ENCODE measurements at regions not wholly inside any gene's neighbourhood (a gene's known extent, or its start where the extent isn't known, plus 50 kb on each side); places are given as distances from the start of the nearest gene placed in this dataset.
"Not testable (repeated sequence)": the region's sequence is repeated elsewhere in the genome, so short reads cannot be mapped to it uniquely, and the experiment has no call there.

GRCh38 chr7:57060506-57060905 lies 71.7 kb downstream of the ZNF479 start:
- not testable (repeated sequence) for H3K4me3 ChIP-seq (ENCODE audit: low read length); DNase-seq (ENCODE audit: low read depth, low spot score)

- not testable (repeated sequence) for DNase-seq (ENCODE audit: low read depth, low spot score); H3K4me3 ChIP-seq (ENCODE audit: low read length)
These were observed 115.9 kb downstream of the ZNF479 start for GRCh38 chr7:57016341-57016740.

- DNase-seq (ENCODE audit: low read depth, low spot score); H3K4me3 ChIP-seq (ENCODE audit: low read length): not testable (repeated sequence)
These were observed 118.5 kb downstream of the ZNF479 start for GRCh38 chr7:57013707-57014106.

- H3K4me3 ChIP-seq (ENCODE audit: low read length); DNase-seq (ENCODE audit: low read depth, low spot score): not testable (repeated sequence)
These were observed 119.3 kb downstream of the ZNF479 start for GRCh38 chr7:57012907-57013306.

GRCh38 chr7:57009230-57009629 lies 123.0 kb downstream of the ZNF479 start:
- H3K4me3 ChIP-seq (ENCODE audit: low read length); DNase-seq (ENCODE audit: low read depth, low spot score): not testable (repeated sequence)

- not testable (repeated sequence) for DNase-seq (ENCODE audit: low read depth, low spot score); H3K4me3 ChIP-seq (ENCODE audit: low read length)
These were observed 126.3 kb downstream of the ZNF479 start for GRCh38 chr7:57005974-57006373.

- H3K4me3 ChIP-seq (ENCODE audit: low read length); DNase-seq (ENCODE audit: low read depth, low spot score): not testable (repeated sequence)
These were observed 128.4 kb downstream of the ZNF479 start for GRCh38 chr7:57003821-57004220.

- H3K4me3 ChIP-seq (ENCODE audit: low read length); DNase-seq (ENCODE audit: low read depth, low spot score): not testable (repeated sequence)
These were observed 130.3 kb downstream of the ZNF479 start for GRCh38 chr7:57001926-57002325.

GRCh38 chr7:56993779-56994178 lies 138.5 kb downstream of the ZNF479 start:
- not testable (repeated sequence) for DNase-seq (ENCODE audit: low read depth, low spot score); H3K4me3 ChIP-seq (ENCODE audit: low read length)

GRCh38 chr7:56957737-56958408 lies 174.4 kb downstream of the ZNF479 start:
- H3K4me3 ChIP-seq (ENCODE audit: low read length); DNase-seq (ENCODE audit: low read depth, low spot score): not testable (repeated sequence)

- DNase-seq (ENCODE audit: low read depth, low spot score); H3K4me3 ChIP-seq (ENCODE audit: low read length): not testable (repeated sequence)
These were observed 175.2 kb downstream of the ZNF479 start for GRCh38 chr7:56957086-56957485.

- H3K4me3 ChIP-seq (ENCODE audit: low read length); DNase-seq (ENCODE audit: low read depth, low spot score): not testable (repeated sequence)
These were observed 183.6 kb downstream of the ZNF479 start for GRCh38 chr7:56948390-56949379.

GRCh38 chr7:56940050-56940449 lies 192.2 kb downstream of the ZNF479 start:
- DNase-seq (ENCODE audit: low read depth, low spot score), result not testable (repeated sequence)

GRCh38 chr7:56923892-56924291 lies 208.3 kb downstream of the ZNF479 start:
- not testable (repeated sequence) for DNase-seq (ENCODE audit: low read depth, low spot score); H3K4me3 ChIP-seq (ENCODE audit: low read length)

More at GRCh38 chr7:56940050-56940449, 192.2 kb downstream of the ZNF479 start:
- H3K4me3 ChIP-seq (ENCODE audit: low read length), result not testable (repeated sequence)

- DNase-seq (ENCODE audit: low read depth, low spot score), result peak; percentile 89
- H3K4me3 ChIP-seq (ENCODE audit: low read length), result not testable (repeated sequence)
These were observed 221.3 kb downstream of the ZNF479 start for GRCh38 chr7:56910973-56911372.

- DNase-seq (ENCODE audit: low read depth, low spot score); H3K4me3 ChIP-seq (ENCODE audit: low read length): not testable (repeated sequence)
These were observed 242.8 kb downstream of the ZNF479 start for GRCh38 chr7:56889454-56889853.

GRCh38 chr7:56885132-56885531 lies 247.1 kb downstream of the ZNF479 start:
- DNase-seq (ENCODE audit: low read depth, low spot score), result peak; percentile 50
- H3K4me3 ChIP-seq (ENCODE audit: low read length), result not testable (repeated sequence)

- not testable (repeated sequence) for H3K4me3 ChIP-seq (ENCODE audit: low read length); DNase-seq (ENCODE audit: low read depth, low spot score)
These were observed 249.9 kb downstream of the ZNF479 start for GRCh38 chr7:56882318-56882717.
